HG02885 (cell line): ENCODE measurements at regions not wholly inside any gene's neighbourhood (a gene's known extent, or its start where the extent isn't known, plus 50 kb on each side); places are given as distances from the start of the nearest gene placed in this dataset.

ENCODE experiments used
- ATAC-seq: cut with Tn5 transposase; IDR thresholded peaks from one replicate; pipeline ENCODE4 v1.9.1; 2021; ENCODE audit warnings: mild to moderate bottlenecking; ENCODE audit not compliant: unreplicated experiment, poor library complexity

GRCh38 chr7:50210706-50211115 lies 93.8 kb upstream of the IKZF1 start:
- ATAC-seq, result no peak

- ATAC-seq, result no peak
These were observed 94.9 kb upstream of the IKZF1 start for GRCh38 chr7:50209461-50210135.

- no peak for ATAC-seq
These were observed 96.0 kb upstream of the IKZF1 start for GRCh38 chr7:50208378-50208982.

- no peak for ATAC-seq
These were observed 96.7 kb upstream of the IKZF1 start for GRCh38 chr7:50207686-50208255.

GRCh38 chr7:50207251-50207564 lies 97.3 kb upstream of the IKZF1 start:
- ATAC-seq, result no peak

GRCh38 chr7:50206453-50207250 lies 97.9 kb upstream of the IKZF1 start:
- ATAC-seq, result no peak

- ATAC-seq, result peak; percentile 3
These were observed 99.5 kb upstream of the IKZF1 start for GRCh38 chr7:50205011-50205410.

GRCh38 chr7:50204581-50204980 lies 99.9 kb upstream of the IKZF1 start:
- ATAC-seq, result no peak

GRCh38 chr7:50203521-50203920 lies 101.0 kb upstream of the IKZF1 start:
- no peak for ATAC-seq

GRCh38 chr7:50202052-50202555 lies 102.4 kb upstream of the IKZF1 start:
- no peak for ATAC-seq

GRCh38 chr7:50199824-50200223 lies 104.7 kb upstream of the IKZF1 start:
- no peak for ATAC-seq

GRCh38 chr7:50197549-50197948 lies 104.5 kb upstream of the ZPBP start:
- peak; percentile 92 for ATAC-seq

GRCh38 chr7:50196719-50197118 lies 103.7 kb upstream of the ZPBP start:
- ATAC-seq, result no peak

- no peak for ATAC-seq
These were observed 97.7 kb upstream of the ZPBP start for GRCh38 chr7:50190776-50191175.

- no peak for ATAC-seq
These were observed 96.3 kb upstream of the ZPBP start for GRCh38 chr7:50189371-50189770.

GRCh38 chr7:50185951-50186682 lies 93.1 kb upstream of the ZPBP start:
- no peak for ATAC-seq

GRCh38 chr7:50185208-50185607 lies 92.2 kb upstream of the ZPBP start:
- ATAC-seq, result no peak

- ATAC-seq, result no peak
These were observed 91.4 kb upstream of the ZPBP start for GRCh38 chr7:50184271-50184990.

GRCh38 chr7:50182759-50183158 lies 89.7 kb upstream of the ZPBP start:
- no peak for ATAC-seq

- ATAC-seq, result no peak
These were observed 88.0 kb upstream of the ZPBP start for GRCh38 chr7:50181081-50181480.
